H1 (cell line): ENCODE measurements at regions not wholly inside any gene's neighbourhood (a gene's known extent, or its start where the extent isn't known, plus 50 kb on each side); places are given as distances from the start of the nearest gene placed in this dataset.

Source experiments
- CTCF ChIA-PET: fragments of 300-600 bp; sonication (Branson Sonifier 250); formaldehyde crosslinking; loops from one replicate; lab custom pipeline; 2021; ENCODE audit not compliant: partially characterized antibody; lab: Charles Lee
- POLR2A ChIA-PET: fragments of 300-600 bp; sonication (Branson Sonifier 250); formaldehyde crosslinking; loops from one replicate; lab custom pipeline; 2021; ENCODE audit warnings: inconsistent platforms; ENCODE audit not compliant: partially characterized antibody; lab: Charles Lee
- DNase-seq, 2 experiments: peaks; one replicate each; pipeline versions ENCODE4 v3.0.0 to v3.0.0-alpha.2; 2010 to 2022; ENCODE audit warnings: low spot score in 2 of 2, low read depth in 1 of 2, mixed read lengths in 1 of 2
- FAIRE-seq: peaks from 2 replicates; lab custom pipeline; 2011; peaks lifted over from hg19 to GRCh38; lab: Jason Lieb, UNC
- H2AFZ ChIP-seq: 2 replicates; pipeline ENCODE4 v1.8.1; 2012; ENCODE audit warnings: low read length, inconsistent platforms
- H2AK5ac ChIP-seq: 2 replicates; pipeline ENCODE4 v1.6.1; 2013; ENCODE audit warnings: low read depth, low read length
- H2BK120ac ChIP-seq: replicated peaks from 2 replicates; pipeline ENCODE3; 2013; ENCODE audit warnings: low read depth, low read length, inconsistent platforms
- H2BK12ac ChIP-seq: 2 replicates; pipeline ENCODE4 v1.6.1; 2013; ENCODE audit warnings: low read depth, low read length
- H2BK15ac ChIP-seq: 2 replicates; pipeline ENCODE4 v1.6.1; 2013; ENCODE audit warnings: low read length
- H2BK20ac ChIP-seq: 2 replicates; pipeline ENCODE4 v1.6.1; 2013; ENCODE audit warnings: low read length
- H2BK5ac ChIP-seq: 2 replicates; pipeline ENCODE4 v1.6.1; 2013; ENCODE audit warnings: low read depth, low read length
- H3K14ac ChIP-seq: 2 replicates; pipeline ENCODE4 v1.6.1; 2013; ENCODE audit warnings: inconsistent platforms; ENCODE audit not compliant: insufficient read length
- H3K18ac ChIP-seq: 2 replicates; pipeline ENCODE4 v1.6.1; 2013; ENCODE audit warnings: low read length; ENCODE audit errors: extremely low read depth
- H3K23ac ChIP-seq: 2 replicates; pipeline ENCODE4 v1.6.1; 2013; ENCODE audit warnings: inconsistent platforms; ENCODE audit not compliant: insufficient read length
- H3K23me2 ChIP-seq: 2 replicates; pipeline ENCODE4 v1.6.1; 2013; ENCODE audit warnings: low read depth, low read length
- H3K27ac ChIP-seq: 2 replicates; pipeline ENCODE4 v1.6.1; 2011; ENCODE audit warnings: low read depth, low read length, inconsistent platforms
- H3K27me3 ChIP-seq, 4 experiments: replicated peaks in 1 of 4; 1 replicate in 1 of 4; 2 replicates in 3 of 4; pipeline versions ENCODE4 v1.6.1 to v1.8.1; 2011 to 2013; ENCODE audit warnings: low read length in 3 of 4, mild to moderate bottlenecking in 3 of 4, inconsistent platforms in 2 of 4, mixed read lengths in 2 of 4, moderate library complexity in 1 of 4; ENCODE audit not compliant: control insufficient read depth in 3 of 4, insufficient read depth in 3 of 4; ENCODE audit errors: extremely low read depth in 1 of 4
- H3K36me3 ChIP-seq, 4 experiments: 2 replicates each; pipeline versions ENCODE4 v1.6.1 to v1.8.1; 2011 to 2013; ENCODE audit warnings: mild to moderate bottlenecking in 4 of 4, low read length in 3 of 4, moderate library complexity in 2 of 4, control low read depth in 1 of 4, inconsistent platforms in 1 of 4; ENCODE audit not compliant: insufficient read depth in 4 of 4, control insufficient read depth in 2 of 4
- H3K4ac ChIP-seq: replicated peaks from 2 replicates; pipeline ENCODE3; 2013; ENCODE audit warnings: low read length, low read depth, mixed read lengths, inconsistent platforms; ENCODE audit not compliant: insufficient read length
- H3K4me1 ChIP-seq, 4 experiments: replicated peaks in 1 of 4; 1 replicate in 1 of 4; 2 replicates in 3 of 4; pipeline versions ENCODE4 v1.6.1 to v1.8.1; 2011 to 2013; ENCODE audit warnings: low read length in 3 of 4, inconsistent platforms in 2 of 4, mixed read lengths in 1 of 4; ENCODE audit not compliant: insufficient read depth in 4 of 4, control insufficient read depth in 3 of 4
- H3K4me2 ChIP-seq, 2 experiments: 2 replicates each; pipeline versions ENCODE4 v1.6.1 to v1.8.1; 2011 to 2013; ENCODE audit warnings: low read depth in 2 of 2, low read length in 2 of 2, control low read depth in 1 of 2, inconsistent platforms in 1 of 2, mild to moderate bottlenecking in 1 of 2; ENCODE audit not compliant: insufficient read depth in 1 of 2
- H3K4me3 ChIP-seq, 4 experiments: fragments of 200-600, 300-600 bp in 1 of 4; sonication (generic), shearing (Covaris generic), sonication (Bioruptor Twin) in 1 of 4; 2 replicates each; pipeline versions ENCODE4 v1.5.1 to v1.8.1; 2011 to 2016; ENCODE audit warnings: low read length in 4 of 4, low read depth in 3 of 4, control low read depth in 2 of 4, inconsistent platforms in 2 of 4, mild to moderate bottlenecking in 2 of 4, mixed read lengths in 1 of 4, moderate library complexity in 1 of 4; ENCODE audit not compliant: insufficient read depth in 2 of 4; ENCODE audit errors: extremely low read depth in 1 of 4
- H3K56ac ChIP-seq: replicated peaks from 2 replicates; pipeline ENCODE3; 2013; ENCODE audit warnings: low read depth, mild to moderate bottlenecking, mixed read lengths, low read length, inconsistent platforms; ENCODE audit not compliant: insufficient read length
- H3K79me1 ChIP-seq: 2 replicates; pipeline ENCODE4 v1.6.1; 2013; ENCODE audit warnings: low read depth, low read length, control low read depth
- H3K79me2 ChIP-seq, 2 experiments: 2 replicates each; pipeline versions ENCODE4 v1.6.1 to v1.8.1; 2012 to 2013; ENCODE audit warnings: low read length in 2 of 2, mild to moderate bottlenecking in 2 of 2, inconsistent platforms in 1 of 2; ENCODE audit not compliant: insufficient read depth in 2 of 2, control insufficient read depth in 1 of 2
- H3K9ac ChIP-seq, 4 experiments: replicated peaks in 1 of 4; 1 replicate in 1 of 4; 2 replicates in 3 of 4; pipeline versions ENCODE4 v1.6.1 to v1.8.1; 2011 to 2013; ENCODE audit warnings: low read depth in 3 of 4, low read length in 3 of 4, control low read depth in 2 of 4, mild to moderate bottlenecking in 2 of 4, moderate library complexity in 2 of 4, inconsistent platforms in 1 of 4; ENCODE audit errors: extremely low read depth in 1 of 4
- H3K9me3 ChIP-seq, 2 experiments: 2 replicates each; pipeline versions ENCODE4 v1.6.1 to v1.8.1; 2012 to 2013; ENCODE audit warnings: mild to moderate bottlenecking in 2 of 2, moderate library complexity in 2 of 2, control low read depth in 1 of 2, inconsistent platforms in 1 of 2, low read depth in 1 of 2, low read length in 1 of 2, mixed read lengths in 1 of 2; ENCODE audit not compliant: insufficient read depth in 2 of 2
- H4K20me1 ChIP-seq, 2 experiments: replicated peaks in 1 of 2; 2 replicates each; pipeline versions ENCODE3 to v1.8.1; 2011 to 2013; ENCODE audit warnings: inconsistent platforms in 2 of 2, low read length in 2 of 2, mild to moderate bottlenecking in 1 of 2; ENCODE audit not compliant: insufficient read depth in 2 of 2, control insufficient read depth in 1 of 2
- H4K5ac ChIP-seq: 2 replicates; pipeline ENCODE4 v1.6.1; 2013; ENCODE audit warnings: low read length, low read depth, mixed read lengths, inconsistent platforms; ENCODE audit not compliant: insufficient read length
- H4K8ac ChIP-seq: 2 replicates; pipeline ENCODE4 v1.8.0; 2013; ENCODE audit warnings: mild to moderate bottlenecking, moderate library complexity, low read length, inconsistent platforms; ENCODE audit not compliant: insufficient read depth; ENCODE audit errors: extremely low read depth
- H4K91ac ChIP-seq: replicated peaks from 2 replicates; pipeline ENCODE3; 2013; ENCODE audit warnings: low read length, mixed read lengths, inconsistent platforms; ENCODE audit not compliant: insufficient read length
- CHD2 ChIP-seq: IDR thresholded peaks from 2 replicates; pipeline ENCODE4 v1.6.1; 2012; ENCODE audit warnings: low read length, improper control_type of control experiment
- E2F6 ChIP-seq: IDR thresholded peaks from 2 replicates; pipeline ENCODE4 v1.6.1; 2012; ENCODE audit warnings: inconsistent platforms
- HDAC2 ChIP-seq, 2 experiments: fragments of 300-600 bp in 1 of 2; sonication (generic) in 1 of 2; IDR thresholded peaks; 2 replicates each; pipeline ENCODE4 v1.6.1; 2011 to 2012; ENCODE audit warnings: low read depth in 2 of 2, low read length in 2 of 2, mild to moderate bottlenecking in 2 of 2, moderate library complexity in 2 of 2, borderline replicate concordance in 1 of 2, inconsistent platforms in 1 of 2
- MAX ChIP-seq: IDR thresholded peaks from 2 replicates; pipeline ENCODE4 v1.6.1; 2012; ENCODE audit warnings: inconsistent platforms
- SIX5 ChIP-seq: IDR thresholded peaks from 2 replicates; pipeline ENCODE4 v1.6.1; 2011; ENCODE audit warnings: mild to moderate bottlenecking, low read depth, low read length
- SP2 ChIP-seq: IDR thresholded peaks from 2 replicates; pipeline ENCODE4 v1.6.1; 2012; ENCODE audit warnings: mild to moderate bottlenecking, low read length, inconsistent platforms
- WGBS, 2 experiments: shearing (Covaris generic) in 1 of 2; methylation state at CpG; one replicate each; pipeline versions ENCODE4 v1.1.6 to v1.1.7; 2013 to 2015; ENCODE audit warnings: low lambda C conversion rate in 2 of 2, mixed read lengths in 2 of 2, inconsistent platforms in 1 of 2, low coverage in 1 of 2, missing lambda C conversion rate in 1 of 2; ENCODE audit not compliant: insufficient replicate concordance in 2 of 2, insufficient coverage in 1 of 2, insufficient read length in 1 of 2; ENCODE audit errors: extremely low coverage in 1 of 2, missing lambda C conversion rate in 1 of 2; 5-methylcytosine and 5-hydroxymethylcytosine counted together

- no peaks in the 10 kb centered on the region for H3K79me1 ChIP-seq
- H2BK12ac ChIP-seq: no peak overlapping the region
- no peaks in the 10 kb centered on the region for H3K79me2 ChIP-seq
- H3K27me3 ChIP-seq: no peaks in the 10 kb centered on the region
- no peak overlapping the region for H2BK5ac ChIP-seq
- FAIRE-seq (no peak), DNase-seq (no peak)
- no peaks in the 10 kb centered on the region for H3K23me2 ChIP-seq
- CTCF ChIA-PET: interaction anchor here (0.6 kb wide), 1 partner anchor 346 kb away, joined by 3 read pairs; no protein-coding TSS in a partner anchor
- H3K4me2 ChIP-seq: no peak overlapping the region
- no peak overlapping the region for H2AFZ ChIP-seq
- H3K4me3 ChIP-seq: no peak overlapping the region
- H4K5ac ChIP-seq: no peak overlapping the region
- POLR2A ChIA-PET: no interaction called here
- H3K4ac ChIP-seq: no peak overlapping the region
- H3K18ac ChIP-seq: no peak overlapping the region
- H3K56ac ChIP-seq: no peak overlapping the region
- H3K36me3 ChIP-seq: no peaks in the 10 kb centered on the region
- H4K91ac ChIP-seq: no peak overlapping the region
- H3K14ac ChIP-seq: no peak overlapping the region
- no peaks in the 10 kb centered on the region for H4K20me1 ChIP-seq
- WGBS, 2 experiments: 88% methylated on average over 4 of the region's 4 CpGs; no CpG with 5 or more reads in 1 of the 2 experiments
- no peaks in the 10 kb centered on the region for H3K4me1 ChIP-seq
- no peak overlapping the region for H2BK120ac ChIP-seq
- no peak overlapping the region for H2AK5ac ChIP-seq
- no peak overlapping the region for H2BK20ac ChIP-seq
- no peaks in the 10 kb centered on the region for H3K9me3 ChIP-seq
- H2BK15ac ChIP-seq: no peak overlapping the region
- no peak overlapping the region for H3K9ac ChIP-seq
- H4K8ac ChIP-seq: no peak overlapping the region
- H3K23ac ChIP-seq: no peak overlapping the region
- no peak for TF ChIP-seq SIX5
- TF ChIP-seq HDAC2 (IDR thresholded peaks at IDR 0.05; ENCODE audit: borderline replicate concordance in 1 of 2, low read depth in 2 of 2, low read length in 2 of 2): no peak
- TF ChIP-seq CHD2: no peak
- TF ChIP-seq MAX: no peak
- no peak for TF ChIP-seq SP2
- TF ChIP-seq E2F6: no peak
- H3K27ac ChIP-seq: no peak overlapping the region
Measured at GRCh38 chr6:2554651-2555260, 196.0 kb downstream of the MYLK4 start.
